ENCODE measurements at regions not wholly inside any gene's neighbourhood (a gene's known extent, or its start where the extent isn't known, plus 50 kb on each side); places are given as distances from the start of the nearest gene placed in this dataset.

DNA sequence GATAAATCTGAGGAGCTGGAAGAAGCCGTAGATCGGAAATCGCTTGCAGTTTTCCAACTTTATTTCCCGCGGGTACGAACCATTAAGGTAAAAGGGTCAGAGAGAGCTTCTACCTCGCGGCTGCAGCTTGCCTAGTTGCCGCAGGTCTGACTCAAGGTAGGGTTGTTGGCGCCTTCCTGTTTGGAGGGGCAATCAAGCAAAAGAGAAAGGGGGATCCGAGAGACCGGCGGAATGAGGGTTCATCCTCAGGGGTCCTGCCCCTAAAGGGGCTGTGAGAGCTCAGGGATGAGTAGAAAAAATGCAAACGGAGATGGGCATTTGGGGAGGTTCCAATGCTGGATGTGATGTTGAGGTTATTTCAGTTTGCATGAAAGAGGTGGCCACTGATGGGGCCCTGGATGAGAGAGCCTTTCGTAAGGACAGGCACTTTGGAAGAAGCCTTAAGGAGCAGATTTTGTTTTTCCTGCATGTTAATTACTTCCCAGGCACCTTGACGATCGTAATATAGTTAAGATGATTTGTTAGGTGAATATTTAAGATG, 265.4 kb downstream of the CGGBP1 start:
- TF ChIP-seq SUZ12 (IDR thresholded peaks at IDR 0.05; ENCODE audit: extremely low read depth, insufficient read depth, insufficient read length) (no peak), YY1 (IDR thresholded peaks at IDR 0.05; ENCODE audit: insufficient read depth, insufficient read length) (no peak), ZNF274 (IDR thresholded peaks at IDR 0.05; ENCODE audit: low read depth, low read length) (no peak)

Measured in NT2/D1 (cell line).